Small intestine (tissue), 7 donors: ENCODE measurements at regions not wholly inside any gene's neighbourhood (a gene's known extent, or its start where the extent isn't known, plus 50 kb on each side); places are given as distances from the start of the nearest gene placed in this dataset.

ENCODE experiments used
- DNase-seq, 2 donors: peaks; one replicate each; pipeline versions ENCODE4 v3.0.0 to v3.0.0-alpha.2; 2013
- FAIRE-seq: peaks from 2 replicates; lab custom pipeline; 2012; peaks lifted over from hg19 to GRCh38; lab: Jason Lieb, UNC
- H3K27ac ChIP-seq, 3 donors: one replicate each; pipeline ENCODE4 v1.5.1; 2013; ENCODE audit warnings: low read length in 2 of 3, mild to moderate bottlenecking in 2 of 3, control low read depth in 1 of 3, inconsistent platforms in 1 of 3, low read depth in 1 of 3, moderate library complexity in 1 of 3
- H3K27me3 ChIP-seq, 3 donors: one replicate each; pipeline ENCODE4 v1.6.1; 2013; ENCODE audit warnings: low read length in 3 of 3, inconsistent platforms in 1 of 3; ENCODE audit not compliant: control insufficient read depth in 3 of 3, insufficient read depth in 3 of 3
- H3K36me3 ChIP-seq, 3 donors: one replicate each; pipeline ENCODE4 v1.6.1; 2013; ENCODE audit warnings: low read length in 3 of 3, inconsistent platforms in 1 of 3, low read depth in 1 of 3, mild to moderate bottlenecking in 1 of 3, moderate library complexity in 1 of 3; ENCODE audit not compliant: control insufficient read depth in 3 of 3, insufficient read depth in 2 of 3
- H3K4me1 ChIP-seq, 3 donors: one replicate each; pipeline ENCODE4 v1.6.1; 2013; ENCODE audit warnings: low read length in 2 of 3, inconsistent platforms in 1 of 3, low read depth in 1 of 3, mild to moderate bottlenecking in 1 of 3, moderate library complexity in 1 of 3; ENCODE audit not compliant: control insufficient read depth in 3 of 3, insufficient read depth in 2 of 3
- H3K4me3 ChIP-seq, 3 donors: one replicate each; pipeline ENCODE4 v1.5.1; 2013; ENCODE audit warnings: low read length in 3 of 3, control low read depth in 1 of 3, inconsistent platforms in 1 of 3, low read depth in 1 of 3, mild to moderate bottlenecking in 1 of 3, moderate library complexity in 1 of 3
- H3K9me3 ChIP-seq, 2 donors: one replicate each; pipeline ENCODE4 v1.6.1; 2013; ENCODE audit warnings: low read depth in 1 of 2, low read length in 1 of 2; ENCODE audit not compliant: control insufficient read depth in 2 of 2, insufficient read depth in 1 of 2
- WGBS, 3 donors: extraction: QIAGEN DNeasy Blood & Tissue Kit; methylation state at CpG; one replicate each; pipeline ENCODE4 v1.1.7; 2013; 5-methylcytosine and 5-hydroxymethylcytosine counted together
- donor health status: healthy with polysubstance abuse.
- donor health status: control.
- donor health status: control.
- donor health status: Bipolar disorder and iron deficiency.
- donor health status: healthy.

- no peak for DNase-seq
- FAIRE-seq: no peak
- no peaks in the 10 kb centered on the region for H3K27me3 ChIP-seq
- H3K27ac ChIP-seq: no peak overlapping the region
- H3K36me3 ChIP-seq: no peaks in the 10 kb centered on the region
- no peaks in the 10 kb centered on the region for H3K4me1 ChIP-seq
- no peak overlapping the region for H3K4me3 ChIP-seq
- no peaks in the 10 kb centered on the region for H3K9me3 ChIP-seq
- 68 to 76% (median 74%) methylated on average over 6 of the region's 6 CpGs for WGBS, 3 donors
Measured at GRCh38 chr3:76016769-76017439, 231.6 kb upstream of the ZNF717 start.

GRCh38 chr3:76021376-76021775 lies 236.0 kb upstream of the ZNF717 start:
- no peak for FAIRE-seq
- 37 to 59% (median 52%) methylated on average over 4 of the region's 4 CpGs for WGBS, 3 donors
- Histone ChIP-seq H3K4me3 (no peak overlapping the region), H3K27me3 (no peaks in the 10 kb centered on the region), H3K9me3 (no peaks in the 10 kb centered on the region), H3K27ac (no peak overlapping the region), H3K36me3 (no peaks in the 10 kb centered on the region), H3K4me1 (no peaks in the 10 kb centered on the region)
- DNase-seq: no peak

GRCh38 chr3:76024640-76025039 lies 239.3 kb upstream of the ZNF717 start:
- Histone ChIP-seq H3K4me1 (no peaks in the 10 kb centered on the region), H3K4me3 (no peak overlapping the region), H3K9me3 (no peaks in the 10 kb centered on the region), H3K36me3 (no peaks in the 10 kb centered on the region), H3K27ac (no peak overlapping the region), H3K27me3 (no peaks in the 10 kb centered on the region)
- peak; percentile 82 for FAIRE-seq
- 31 to 56% (median 42%) methylated on average over 2 of the region's 2 CpGs for WGBS, 3 donors
- peak; percentile 13 to 15 for DNase-seq

- no peak overlapping the region for H3K4me3 ChIP-seq
- no peaks in the 10 kb centered on the region for H3K27me3 ChIP-seq
- DNase-seq (no peak), FAIRE-seq (no peak)
- no peak overlapping the region for H3K27ac ChIP-seq
- no peaks in the 10 kb centered on the region for H3K36me3 ChIP-seq
- no peaks in the 10 kb centered on the region for H3K4me1 ChIP-seq
- 41 to 93% (median 62%) methylated on average over 1 of the region's 1 CpG for WGBS, 3 donors
- H3K9me3 ChIP-seq: no peaks in the 10 kb centered on the region
Measured at GRCh38 chr3:76025561-76025960, 240.2 kb upstream of the ZNF717 start.

GRCh38 chr3:76026379-76026778 lies 241.0 kb upstream of the ZNF717 start:
- no peak for FAIRE-seq
- H3K9me3 ChIP-seq: no peaks in the 10 kb centered on the region
- H3K27me3 ChIP-seq: no peaks in the 10 kb centered on the region
- no peaks in the 10 kb centered on the region for H3K4me1 ChIP-seq
- H3K36me3 ChIP-seq: no peaks in the 10 kb centered on the region
- no peak for DNase-seq
- H3K27ac ChIP-seq: no peak overlapping the region
- no peak overlapping the region for H3K4me3 ChIP-seq

- H3K4me3 ChIP-seq: no peak overlapping the region
- no peaks in the 10 kb centered on the region for H3K4me1 ChIP-seq
- H3K36me3 ChIP-seq: no peaks in the 10 kb centered on the region
- no peak overlapping the region for H3K27ac ChIP-seq
- DNase-seq (no peak), FAIRE-seq (no peak)
- no peaks in the 10 kb centered on the region for H3K27me3 ChIP-seq
- no peaks in the 10 kb centered on the region for H3K9me3 ChIP-seq
Measured at GRCh38 chr3:76028774-76029173, 243.4 kb upstream of the ZNF717 start.

- Histone ChIP-seq H3K27ac (no peak overlapping the region), H3K9me3 (no peaks in the 10 kb centered on the region), H3K27me3 (peaks cover 0 to 4% (median 0%) of the 10 kb centered on the region in 3 donors), H3K4me1 (no peaks in the 10 kb centered on the region), H3K36me3 (no peaks in the 10 kb centered on the region), H3K4me3 (no peak overlapping the region)
- DNase-seq (peak in 1 of 2 donors; percentile 26), FAIRE-seq (no peak)
- WGBS, 3 donors: 58 to 69% (median 61%) methylated on average over 4 of the region's 4 CpGs
Measured at GRCh38 chr3:76034649-76035048, 249.3 kb upstream of the ZNF717 start.

GRCh38 chr3:76035117-76035516 lies 249.8 kb upstream of the ZNF717 start:
- WGBS, 3 donors: 70 to 98% (median 92%) methylated on average over 2 of the region's 2 CpGs
- H3K4me1 ChIP-seq: no peaks in the 10 kb centered on the region
- FAIRE-seq: no peak

GRCh38 chr3:76038949-76039348 lies 253.6 kb upstream of the ZNF717 start:
- Histone ChIP-seq H3K4me3 (no peak overlapping the region), H3K4me1 (no peaks in the 10 kb centered on the region), H3K27ac (no peak overlapping the region), H3K27me3 (peaks cover 0 to 4% (median 0%) of the 10 kb centered on the region in 3 donors), H3K9me3 (no peaks in the 10 kb centered on the region), H3K36me3 (no peaks in the 10 kb centered on the region)
- 60 to 72% (median 64%) methylated on average over 2 of the region's 2 CpGs for WGBS, 3 donors
- FAIRE-seq: no peak
- DNase-seq: no peak

More at GRCh38 chr3:76035117-76035516, 249.8 kb upstream of the ZNF717 start:
- Histone ChIP-seq H3K27ac (no peak overlapping the region), H3K36me3 (no peaks in the 10 kb centered on the region), H3K4me3 (no peak overlapping the region), H3K27me3 (peaks cover 0 to 4% (median 0%) of the 10 kb centered on the region in 3 donors), H3K9me3 (no peaks in the 10 kb centered on the region)
- no peak for DNase-seq
